Chondrocyte (in vitro differentiated cells): ENCODE measurements at regions not wholly inside any gene's neighbourhood (a gene's known extent, or its start where the extent isn't known, plus 50 kb on each side); places are given as distances from the start of the nearest gene placed in this dataset.

ENCODE experiments used
- DNase-seq: peaks from one replicate; pipeline ENCODE4 v3.0.0; 2021; ENCODE audit warnings: mixed read lengths, low spot score
- H3K27ac Mint-ChIP-seq: one replicate; pipeline ENCODE4 v1.8.0; 2021; ENCODE audit warnings: mild to moderate bottlenecking, moderate library complexity, mixed read lengths; ENCODE audit not compliant: unreplicated experiment
- H3K27me3 Mint-ChIP-seq: 2 replicates; pipeline ENCODE4 v1.8.0; 2021; ENCODE audit warnings: low read depth, mixed read lengths
- H3K36me3 Mint-ChIP-seq: 2 replicates; pipeline ENCODE4 v1.8.0; 2021; ENCODE audit warnings: low read depth, mixed read lengths
- H3K4me1 Mint-ChIP-seq: 2 replicates; pipeline ENCODE4 v1.8.0; 2021; ENCODE audit warnings: low read depth, mild to moderate bottlenecking, mixed read lengths
- H3K4me3 Mint-ChIP-seq: one replicate; pipeline ENCODE4 v1.8.0; 2021; ENCODE audit warnings: mild to moderate bottlenecking, moderate library complexity, mixed read lengths; ENCODE audit not compliant: unreplicated experiment
- H3K9me3 Mint-ChIP-seq: 2 replicates; pipeline ENCODE4 v1.8.0; 2021; ENCODE audit warnings: low read depth, mixed read lengths
- CTCF ChIP-seq: fragments of 200-600 bp; sonication (generic); IDR thresholded peaks from 2 replicates; pipeline ENCODE4 v1.5.0; 2021; ENCODE audit warnings: antibody characterized with exemption, mild to moderate bottlenecking, moderate library complexity

DNA sequence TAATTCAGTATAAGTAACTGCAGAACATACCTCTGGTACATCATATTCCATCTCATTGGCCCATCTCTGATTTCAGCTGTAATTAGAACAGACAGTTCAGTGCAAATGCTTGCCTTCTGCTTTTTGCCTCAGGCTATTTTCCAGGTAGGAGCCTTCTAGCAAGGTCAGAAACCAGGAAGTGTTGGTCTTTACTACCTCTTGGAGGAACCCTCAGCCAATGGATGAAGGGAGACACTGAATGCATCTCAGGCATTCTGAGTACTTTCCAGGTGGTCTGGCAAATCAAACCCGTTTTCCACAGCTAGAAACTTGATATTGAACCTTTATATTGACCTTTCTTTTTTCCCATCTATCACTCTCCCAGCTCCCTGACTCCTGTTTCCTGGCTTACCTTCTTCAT, 348.5 kb upstream of the SOX2 start:
- no peak for TF ChIP-seq CTCF
- no peaks in the 10 kb centered on the region for H3K9me3 Mint-ChIP-seq
- no peaks in the 10 kb centered on the region for H3K4me1 Mint-ChIP-seq
- no peak overlapping the region for H3K27ac Mint-ChIP-seq
- H3K27me3 Mint-ChIP-seq, result peaks cover 2% of the 10 kb centered on the region
- no peaks in the 10 kb centered on the region for H3K36me3 Mint-ChIP-seq
- no peak for DNase-seq
- H3K4me3 Mint-ChIP-seq, result no peak overlapping the region

DNA sequence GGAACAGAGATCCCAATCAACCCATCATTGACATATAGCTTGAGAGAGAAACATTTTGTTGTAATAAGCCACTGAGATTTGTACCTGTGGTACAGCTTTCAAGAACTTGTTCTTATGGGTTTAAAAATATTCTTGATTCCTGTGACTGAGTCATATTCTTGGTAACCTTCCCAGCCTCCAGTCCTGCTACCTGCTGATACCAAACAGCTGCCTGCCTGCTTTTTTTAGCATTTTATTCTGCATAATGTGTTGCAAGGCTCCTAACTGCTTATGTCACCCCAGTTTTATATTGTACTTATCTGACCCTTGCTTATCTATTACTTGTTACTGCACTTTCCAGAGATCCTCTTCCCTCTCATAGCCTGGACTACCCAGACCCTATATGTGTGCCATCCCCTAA, 349.3 kb upstream of the SOX2 start:
- Mint-ChIP-seq H3K4me3 (no peak overlapping the region), H3K9me3 (no peaks in the 10 kb centered on the region)
- no peak for DNase-seq

GRCh38 chr3:181358562-181358961, 353.2 kb upstream of the SOX2 start:
- H3K27me3 Mint-ChIP-seq, result peaks cover 9% of the 10 kb centered on the region
- H3K4me3 Mint-ChIP-seq, result no peak overlapping the region
- no peak overlapping the region for H3K27ac Mint-ChIP-seq
- DNase-seq, result no peak
- no peaks in the 10 kb centered on the region for H3K4me1 Mint-ChIP-seq
- TF ChIP-seq CTCF, result no peak
- H3K9me3 Mint-ChIP-seq, result no peaks in the 10 kb centered on the region
- no peaks in the 10 kb centered on the region for H3K36me3 Mint-ChIP-seq

More for the DNA sequence above, 349.3 kb upstream of the SOX2 start:
- no peaks in the 10 kb centered on the region for H3K36me3 Mint-ChIP-seq
- H3K27ac Mint-ChIP-seq, result no peak overlapping the region
- peaks cover 2% of the 10 kb centered on the region for H3K27me3 Mint-ChIP-seq
- no peak for TF ChIP-seq CTCF
- no peaks in the 10 kb centered on the region for H3K4me1 Mint-ChIP-seq

GRCh38 chr3:181358060-181358459, 353.7 kb upstream of the SOX2 start:
- H3K4me1 Mint-ChIP-seq, result no peaks in the 10 kb centered on the region
- no peak overlapping the region for H3K27ac Mint-ChIP-seq
- peaks cover 9% of the 10 kb centered on the region for H3K27me3 Mint-ChIP-seq
- H3K36me3 Mint-ChIP-seq, result no peaks in the 10 kb centered on the region
- DNase-seq, result no peak
- TF ChIP-seq CTCF, result no peak
- no peak overlapping the region for H3K4me3 Mint-ChIP-seq
- H3K9me3 Mint-ChIP-seq, result no peaks in the 10 kb centered on the region

DNA sequence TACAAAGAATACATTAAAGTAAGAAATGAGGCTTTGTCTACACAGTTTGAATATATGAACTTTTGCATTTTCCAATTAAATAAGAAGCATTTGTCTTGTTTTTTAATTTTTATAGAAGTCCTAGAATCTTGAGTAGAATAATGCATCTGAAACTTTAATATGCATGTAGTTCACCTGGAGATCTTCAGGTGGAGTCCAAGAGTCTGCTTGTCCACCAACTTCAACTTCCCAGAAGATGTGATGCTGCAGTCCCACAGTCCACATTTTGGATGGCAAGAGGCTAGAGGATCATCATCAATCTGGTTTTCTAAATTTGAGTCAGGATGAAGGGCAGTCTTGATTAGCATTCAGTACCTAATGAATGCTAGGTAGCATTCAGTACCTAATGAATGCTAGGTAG, 357.6 kb upstream of the SOX2 start:
- Mint-ChIP-seq H3K27me3 (peaks cover 6% of the 10 kb centered on the region), H3K4me1 (no peaks in the 10 kb centered on the region), H3K4me3 (no peak overlapping the region), H3K36me3 (no peaks in the 10 kb centered on the region), H3K27ac (no peak overlapping the region), H3K9me3 (no peaks in the 10 kb centered on the region)
- no peak for DNase-seq
- no peak for TF ChIP-seq CTCF
